K562 (cell line): ENCODE measurements at regions not wholly inside any gene's neighbourhood (a gene's known extent, or its start where the extent isn't known, plus 50 kb on each side); places are given as distances from the start of the nearest gene placed in this dataset.

Experiments
- ARHGAP35 ChIP-seq: fragments of 450-650 bp; IDR thresholded peaks from 2 replicates; pipeline ENCODE4 v1.6.1; 2018; ENCODE audit not compliant: partially characterized antibody
- DNMT1 ChIP-seq: fragments of 450-650 bp; IDR thresholded peaks from 2 replicates; pipeline ENCODE4 v1.6.1; 2016; ENCODE audit warnings: antibody characterized with exemption, mild to moderate bottlenecking
- HDAC2 ChIP-seq: fragments of 450-650 bp; IDR thresholded peaks from 2 replicates; pipeline ENCODE4 v1.6.1; 2016; ENCODE audit warnings: mild to moderate bottlenecking
- NONO ChIP-seq, 2 experiments: fragments of 200-400 bp in 1 of 2; fragments of 450-650 bp in 1 of 2; formaldehyde crosslinking in 1 of 2; IDR thresholded peaks; 2 replicates each; pipeline ENCODE4 v1.6.1; 2017; ENCODE audit warnings: low read depth in 2 of 2, mild to moderate bottlenecking in 2 of 2, moderate library complexity in 2 of 2, low read length in 1 of 2
- SMARCA5 ChIP-seq: fragments of 450-650 bp; IDR thresholded peaks from 2 replicates; pipeline ENCODE4 v1.6.1; 2016
- TGIF2 ChIP-seq: sonication (generic); formaldehyde crosslinking; IDR thresholded peaks from 2 replicates; pipeline ENCODE4 v1.8.1; 2022; ENCODE audit warnings: mild to moderate bottlenecking, missing genetic modification reagents, moderate library complexity
- ZFP36 ChIP-seq: fragments of 150-350 bp; IDR thresholded peaks from 2 replicates; pipeline ENCODE4 v1.6.1; 2018; ENCODE audit warnings: low read length, low read depth; ENCODE audit not compliant: partially characterized antibody
- ZKSCAN3 ChIP-seq: fragments of 250-450 bp; sonication (Bioruptor Pico); IDR thresholded peaks from 2 replicates; pipeline ENCODE4 v1.4.0; 2020
- ZNF134 ChIP-seq: fragments of 250-450 bp; sonication (Bioruptor Pico); conservative IDR thresholded peaks from 2 replicates; pipeline ENCODE4 v1.4.0; 2020
- ZNF23 ChIP-seq: fragments of 250-450 bp; sonication (Bioruptor Pico); IDR thresholded peaks from 2 replicates; pipeline ENCODE4 v1.4.0; 2020; ENCODE audit warnings: mild to moderate bottlenecking
- ZNF24 ChIP-seq: fragments of 450-650 bp; IDR thresholded peaks from 2 replicates; pipeline ENCODE4 v1.6.1; 2016
- TF ChIP-seq, protein P1 (sequence below): sonication (generic); formaldehyde crosslinking; IDR thresholded peaks from 2 replicates; pipeline ENCODE4 v1.8.0; 2022; ENCODE audit warnings: mild to moderate bottlenecking, missing genetic modification reagents, borderline replicate concordance
- TF ChIP-seq, protein P2 (sequence below): fragments of 250-450 bp; sonication (Bioruptor Pico); IDR thresholded peaks from 2 replicates; pipeline ENCODE4 v1.6.1; 2021; ENCODE audit warnings: mild to moderate bottlenecking
- TF ChIP-seq, protein P3 (sequence below): fragments of 450-650 bp; IDR thresholded peaks from 2 replicates; pipeline ENCODE4 v1.6.1; 2017; ENCODE audit warnings: mild to moderate bottlenecking, moderate library complexity
- TF ChIP-seq, protein P4 (sequence below): fragments of 450-650 bp; IDR thresholded peaks from 2 replicates; pipeline ENCODE4 v1.6.1; 2018; ENCODE audit not compliant: partially characterized antibody
- TF ChIP-seq, protein P5 (sequence below): fragments of 250-450 bp; sonication (Bioruptor Pico); IDR thresholded peaks from 2 replicates; pipeline ENCODE4 v1.8.0; 2021; ENCODE audit warnings: borderline replicate concordance, mild to moderate bottlenecking, moderate library complexity; ENCODE audit not compliant: poor library complexity, severe bottlenecking
- TF ChIP-seq, protein P6 (sequence below): fragments of 250-450 bp; sonication (Bioruptor Pico); IDR thresholded peaks from 2 replicates; pipeline ENCODE4 v1.8.0; 2022; ENCODE audit warnings: inconsistent platforms, mild to moderate bottlenecking, moderate library complexity, borderline replicate concordance

DNA sequence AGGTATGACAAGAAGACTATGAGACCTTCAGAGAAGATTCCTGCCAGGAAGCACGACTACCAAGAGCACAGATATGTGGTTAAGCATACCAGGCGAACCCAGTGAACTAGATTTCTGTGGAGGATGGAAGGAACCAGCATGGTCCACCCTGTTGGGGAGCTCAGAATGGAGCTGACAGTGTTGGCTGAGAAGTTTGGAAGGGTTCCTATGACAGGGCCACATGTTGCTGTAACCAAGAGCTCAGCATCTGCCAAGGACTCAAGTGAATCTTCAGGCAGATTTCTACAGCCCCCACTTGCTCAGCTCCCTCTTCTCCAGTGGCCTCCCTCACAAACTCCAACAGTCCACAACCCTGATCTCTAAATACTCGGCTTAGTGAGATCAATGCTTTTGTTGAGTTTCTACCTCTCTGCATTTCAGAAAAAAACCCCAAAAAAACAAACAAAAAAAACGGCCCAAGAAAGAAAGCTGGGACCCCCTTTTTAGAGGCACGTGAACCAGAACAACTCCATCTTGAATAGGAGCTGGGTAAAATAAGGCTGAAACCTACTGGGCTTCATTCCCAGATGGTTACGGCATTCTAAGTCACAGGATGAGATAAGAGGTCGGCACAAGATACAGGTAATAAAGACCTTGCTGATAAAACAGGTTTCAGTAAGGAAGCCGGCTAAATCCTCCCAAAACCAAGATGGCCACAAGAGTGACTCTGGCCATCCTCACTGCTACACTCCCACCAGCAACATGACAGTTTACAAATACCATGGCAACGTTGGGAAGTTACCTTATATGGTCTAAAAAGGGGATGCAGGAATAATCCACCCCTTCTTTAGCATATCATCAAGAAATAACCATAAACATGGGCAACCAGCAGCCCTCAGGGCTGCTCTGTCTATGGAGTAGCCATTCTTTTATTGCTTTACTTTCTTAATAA is 691.1 kb downstream of the UQCRFS1 start (continued):
- TF ChIP-seq, protein P1, sequence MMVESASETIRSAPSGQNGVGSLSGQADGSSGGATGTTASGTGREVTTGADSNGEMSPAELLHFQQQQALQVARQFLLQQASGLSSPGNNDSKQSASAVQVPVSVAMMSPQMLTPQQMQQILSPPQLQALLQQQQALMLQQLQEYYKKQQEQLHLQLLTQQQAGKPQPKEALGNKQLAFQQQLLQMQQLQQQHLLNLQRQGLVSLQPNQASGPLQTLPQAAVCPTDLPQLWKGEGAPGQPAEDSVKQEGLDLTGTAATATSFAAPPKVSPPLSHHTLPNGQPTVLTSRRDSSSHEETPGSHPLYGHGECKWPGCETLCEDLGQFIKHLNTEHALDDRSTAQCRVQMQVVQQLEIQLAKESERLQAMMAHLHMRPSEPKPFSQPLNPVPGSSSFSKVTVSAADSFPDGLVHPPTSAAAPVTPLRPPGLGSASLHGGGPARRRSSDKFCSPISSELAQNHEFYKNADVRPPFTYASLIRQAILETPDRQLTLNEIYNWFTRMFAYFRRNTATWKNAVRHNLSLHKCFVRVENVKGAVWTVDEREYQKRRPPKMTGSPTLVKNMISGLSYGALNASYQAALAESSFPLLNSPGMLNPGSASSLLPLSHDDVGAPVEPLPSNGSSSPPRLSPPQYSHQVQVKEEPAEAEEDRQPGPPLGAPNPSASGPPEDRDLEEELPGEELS (CRISPR knock-in tag): no peak
- TF ChIP-seq TGIF2 (no peak), DNMT1 (no peak), ZKSCAN3 (no peak), ZFP36 (no peak), ZNF134 (CRISPR knock-in tag) (peak; percentile 71), ZNF24 (no peak), SMARCA5 (no peak), ZNF23 (CRISPR knock-in tag) (no peak), ARHGAP35 (no peak), HDAC2 (no peak), NONO (IDR thresholded peaks at IDR 0.05; ENCODE audit: low read depth in 2 of 2, low read length in 1 of 2) (no peak)
- TF ChIP-seq, protein P2, sequence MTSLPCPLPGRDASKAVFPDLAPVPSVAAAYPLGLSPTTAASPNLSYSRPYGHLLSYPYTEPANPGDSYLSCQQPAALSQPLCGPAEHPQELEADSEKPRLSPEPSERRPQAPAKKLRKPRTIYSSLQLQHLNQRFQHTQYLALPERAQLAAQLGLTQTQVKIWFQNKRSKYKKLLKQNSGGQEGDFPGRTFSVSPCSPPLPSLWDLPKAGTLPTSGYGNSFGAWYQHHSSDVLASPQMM (CRISPR knock-in tag): no peak
- TF ChIP-seq, protein P3, sequence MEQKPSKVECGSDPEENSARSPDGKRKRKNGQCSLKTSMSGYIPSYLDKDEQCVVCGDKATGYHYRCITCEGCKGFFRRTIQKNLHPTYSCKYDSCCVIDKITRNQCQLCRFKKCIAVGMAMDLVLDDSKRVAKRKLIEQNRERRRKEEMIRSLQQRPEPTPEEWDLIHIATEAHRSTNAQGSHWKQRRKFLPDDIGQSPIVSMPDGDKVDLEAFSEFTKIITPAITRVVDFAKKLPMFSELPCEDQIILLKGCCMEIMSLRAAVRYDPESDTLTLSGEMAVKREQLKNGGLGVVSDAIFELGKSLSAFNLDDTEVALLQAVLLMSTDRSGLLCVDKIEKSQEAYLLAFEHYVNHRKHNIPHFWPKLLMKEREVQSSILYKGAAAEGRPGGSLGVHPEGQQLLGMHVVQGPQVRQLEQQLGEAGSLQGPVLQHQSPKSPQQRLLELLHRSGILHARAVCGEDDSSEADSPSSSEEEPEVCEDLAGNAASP: no peak
- TF ChIP-seq, protein P4, sequence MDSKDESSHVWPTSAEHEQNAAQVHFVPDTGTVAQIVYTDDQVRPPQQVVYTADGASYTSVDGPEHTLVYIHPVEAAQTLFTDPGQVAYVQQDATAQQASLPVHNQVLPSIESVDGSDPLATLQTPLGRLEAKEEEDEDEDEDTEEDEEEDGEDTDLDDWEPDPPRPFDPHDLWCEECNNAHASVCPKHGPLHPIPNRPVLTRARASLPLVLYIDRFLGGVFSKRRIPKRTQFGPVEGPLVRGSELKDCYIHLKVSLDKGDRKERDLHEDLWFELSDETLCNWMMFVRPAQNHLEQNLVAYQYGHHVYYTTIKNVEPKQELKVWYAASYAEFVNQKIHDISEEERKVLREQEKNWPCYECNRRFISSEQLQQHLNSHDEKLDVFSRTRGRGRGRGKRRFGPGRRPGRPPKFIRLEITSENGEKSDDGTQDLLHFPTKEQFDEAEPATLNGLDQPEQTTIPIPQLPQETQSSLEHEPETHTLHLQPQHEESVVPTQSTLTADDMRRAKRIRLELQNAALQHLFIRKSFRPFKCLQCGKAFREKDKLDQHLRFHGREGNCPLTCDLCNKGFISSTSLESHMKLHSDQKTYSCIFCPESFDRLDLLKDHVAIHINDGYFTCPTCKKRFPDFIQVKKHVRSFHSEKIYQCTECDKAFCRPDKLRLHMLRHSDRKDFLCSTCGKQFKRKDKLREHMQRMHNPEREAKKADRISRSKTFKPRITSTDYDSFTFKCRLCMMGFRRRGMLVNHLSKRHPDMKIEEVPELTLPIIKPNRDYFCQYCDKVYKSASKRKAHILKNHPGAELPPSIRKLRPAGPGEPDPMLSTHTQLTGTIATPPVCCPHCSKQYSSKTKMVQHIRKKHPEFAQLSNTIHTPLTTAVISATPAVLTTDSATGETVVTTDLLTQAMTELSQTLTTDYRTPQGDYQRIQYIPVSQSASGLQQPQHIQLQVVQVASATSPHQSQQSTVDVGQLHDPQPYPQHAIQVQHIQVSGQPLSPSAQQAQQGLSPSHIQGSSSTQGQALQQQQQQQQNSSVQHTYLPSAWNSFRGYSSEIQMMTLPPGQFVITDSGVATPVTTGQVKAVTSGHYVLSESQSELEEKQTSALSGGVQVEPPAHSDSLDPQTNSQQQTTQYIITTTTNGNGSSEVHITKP: no peak
- TF ChIP-seq, protein P5, sequence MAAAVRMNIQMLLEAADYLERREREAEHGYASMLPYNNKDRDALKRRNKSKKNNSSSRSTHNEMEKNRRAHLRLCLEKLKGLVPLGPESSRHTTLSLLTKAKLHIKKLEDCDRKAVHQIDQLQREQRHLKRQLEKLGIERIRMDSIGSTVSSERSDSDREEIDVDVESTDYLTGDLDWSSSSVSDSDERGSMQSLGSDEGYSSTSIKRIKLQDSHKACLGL: no peak
- TF ChIP-seq, protein P6, sequence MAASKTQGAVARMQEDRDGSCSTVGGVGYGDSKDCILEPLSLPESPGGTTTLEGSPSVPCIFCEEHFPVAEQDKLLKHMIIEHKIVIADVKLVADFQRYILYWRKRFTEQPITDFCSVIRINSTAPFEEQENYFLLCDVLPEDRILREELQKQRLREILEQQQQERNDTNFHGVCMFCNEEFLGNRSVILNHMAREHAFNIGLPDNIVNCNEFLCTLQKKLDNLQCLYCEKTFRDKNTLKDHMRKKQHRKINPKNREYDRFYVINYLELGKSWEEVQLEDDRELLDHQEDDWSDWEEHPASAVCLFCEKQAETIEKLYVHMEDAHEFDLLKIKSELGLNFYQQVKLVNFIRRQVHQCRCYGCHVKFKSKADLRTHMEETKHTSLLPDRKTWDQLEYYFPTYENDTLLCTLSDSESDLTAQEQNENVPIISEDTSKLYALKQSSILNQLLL (CRISPR knock-in tag): no peak
